ENCODE measurements at regions not wholly inside any gene's neighbourhood (a gene's known extent, or its start where the extent isn't known, plus 50 kb on each side); places are given as distances from the start of the nearest gene placed in this dataset.
"Not testable (repeated sequence)": the region's sequence is repeated elsewhere in the genome, so short reads cannot be mapped to it uniquely, and the experiment has no call there.

DNA sequence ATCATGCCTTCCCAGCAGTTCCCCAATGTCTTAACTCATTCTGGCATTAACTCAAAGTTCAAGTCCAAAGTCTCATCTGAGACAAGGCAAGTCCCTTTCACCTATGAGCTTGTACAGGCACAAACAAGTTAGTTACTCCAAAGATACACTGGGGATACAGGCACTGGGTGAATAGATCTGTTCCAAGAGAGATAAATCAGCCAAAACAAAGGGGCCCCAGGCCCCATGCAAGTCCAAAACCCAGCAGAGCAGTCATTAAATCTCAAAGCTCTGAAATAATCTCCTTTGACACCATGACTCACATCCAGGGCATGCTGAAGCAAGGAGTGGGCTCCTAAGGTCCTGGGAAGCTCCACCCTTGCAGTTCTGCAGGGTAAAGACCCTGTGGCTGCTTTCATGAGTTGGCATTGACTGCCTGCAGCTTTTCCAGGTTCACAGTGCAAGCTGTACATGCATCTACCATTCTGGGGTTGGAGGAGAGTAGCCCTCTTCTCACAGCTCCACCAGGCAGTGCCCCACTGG lies 332.2 kb upstream of the KIF2B start:
- DNase-seq (ENCODE audit: low spot score): no peak

DNA sequence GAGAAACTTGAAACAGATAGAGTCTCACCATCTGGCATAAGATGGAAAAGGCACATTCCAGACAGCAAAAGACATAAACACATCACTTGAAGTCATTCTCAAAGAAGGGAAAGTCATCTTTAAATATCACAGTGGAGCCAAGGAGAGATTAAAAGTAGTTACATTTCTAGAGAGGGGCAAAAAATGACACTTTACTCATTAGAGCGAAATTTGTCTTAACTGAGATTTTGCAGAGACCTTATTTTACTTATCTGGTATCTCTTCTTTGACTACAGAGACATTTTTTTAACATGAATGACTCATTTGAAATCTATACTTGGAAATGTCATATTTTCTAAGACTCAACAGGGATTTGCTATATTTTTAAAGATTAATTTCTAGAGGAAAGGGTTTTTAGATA lies 339.0 kb upstream of the KIF2B start:
- DNase-seq (ENCODE audit: low spot score): no peak

DNA sequence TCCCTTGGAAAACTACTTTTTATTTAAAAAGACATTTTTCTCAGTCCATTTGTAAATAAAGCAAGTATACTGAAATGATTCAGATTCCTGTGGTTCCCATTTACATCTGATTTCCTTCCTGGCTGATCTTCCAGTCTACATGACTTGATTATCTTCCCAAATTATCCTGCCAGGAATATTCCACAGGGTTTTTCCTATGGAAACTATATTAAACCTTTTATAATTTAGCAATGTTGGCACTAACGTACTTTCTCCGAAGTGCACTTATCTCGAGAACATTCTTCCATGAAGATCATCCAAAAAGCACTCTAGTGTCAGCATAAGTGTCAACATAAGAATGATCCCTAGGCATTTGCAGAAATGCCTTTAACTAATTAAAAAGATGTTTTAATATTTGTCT lies 347.7 kb upstream of the KIF2B start:
- DNase-seq (ENCODE audit: low spot score): no peak

DNA sequence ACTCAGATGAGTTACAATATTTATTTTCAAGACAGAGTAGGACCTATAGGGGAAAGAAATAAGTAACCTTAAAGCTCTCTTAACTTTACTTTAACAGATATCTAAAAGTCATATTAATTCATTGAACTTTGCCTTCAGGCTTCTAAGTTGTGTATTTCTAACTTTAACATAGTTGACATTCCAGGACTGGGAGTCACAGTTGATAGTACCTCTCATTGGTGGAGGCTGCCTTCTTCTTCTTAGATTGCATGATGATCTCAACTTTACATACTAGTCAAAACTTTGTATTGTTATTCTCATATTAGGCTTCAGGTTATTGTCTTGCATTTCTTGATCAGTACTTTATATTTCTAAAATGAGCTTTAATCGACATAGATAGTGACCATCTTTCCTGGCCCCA lies 350.1 kb upstream of the KIF2B start:
- no peak for DNase-seq (ENCODE audit: low spot score)

DNA sequence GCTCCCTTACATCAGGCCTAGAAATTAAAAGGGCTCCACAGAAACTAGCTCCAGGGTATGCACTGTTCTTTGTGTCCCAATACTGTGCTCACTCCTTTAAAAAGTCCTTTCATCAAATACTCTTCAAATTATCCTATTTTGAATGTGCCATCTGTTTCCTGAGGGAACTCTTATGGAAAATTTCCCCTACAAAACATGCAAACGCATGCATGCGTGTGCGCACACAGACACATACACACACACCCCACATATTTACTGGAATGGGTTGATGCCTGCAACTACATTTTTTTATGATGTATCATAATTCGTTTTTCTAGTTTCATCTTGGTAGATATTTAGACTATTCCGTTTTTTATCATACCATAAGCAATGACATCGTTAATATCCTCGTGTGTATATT lies 351.2 kb upstream of the KIF2B start:
- no peak for DNase-seq (ENCODE audit: low spot score)

DNA sequence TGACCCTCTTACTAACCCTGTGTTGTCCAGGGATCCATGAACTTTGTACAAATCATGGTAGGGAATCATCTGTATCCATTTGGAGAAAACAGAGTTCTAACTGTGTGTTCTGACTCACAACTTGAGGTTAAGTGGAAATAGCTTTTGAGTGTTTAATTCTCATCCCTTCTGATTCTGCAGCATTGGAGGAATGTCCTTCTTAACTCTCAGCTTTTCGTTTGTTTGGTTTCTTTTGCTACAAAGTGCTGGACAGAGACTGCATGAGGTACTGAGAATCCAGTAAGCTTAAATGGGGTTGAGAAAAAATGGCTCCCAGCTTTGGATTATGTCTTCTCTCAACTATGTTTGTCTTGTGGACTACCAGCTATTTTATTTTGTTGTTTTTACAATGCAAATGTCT lies 352.1 kb upstream of the KIF2B start:
- DNase-seq (ENCODE audit: low spot score): no peak

DNA sequence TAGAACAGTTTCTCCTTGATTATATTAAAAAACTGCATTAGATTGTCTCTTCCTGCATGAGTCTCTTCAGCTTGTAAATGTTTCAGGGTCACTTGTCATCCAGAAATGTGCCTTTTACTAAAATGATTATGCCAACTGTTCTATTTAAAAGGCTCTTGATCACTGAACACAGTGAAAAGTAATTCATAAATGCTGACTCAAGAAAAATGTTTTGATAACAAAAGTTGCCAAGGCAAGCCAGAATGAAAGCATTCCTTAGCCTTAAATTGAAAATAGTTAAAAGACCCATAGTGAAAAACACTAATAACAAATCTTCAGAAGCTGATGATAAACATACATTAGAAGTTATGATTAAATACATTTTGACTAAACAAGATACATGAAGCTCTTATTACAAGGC lies 356.0 kb upstream of the KIF2B start:
- no peak for DNase-seq (ENCODE audit: low spot score)

DNA sequence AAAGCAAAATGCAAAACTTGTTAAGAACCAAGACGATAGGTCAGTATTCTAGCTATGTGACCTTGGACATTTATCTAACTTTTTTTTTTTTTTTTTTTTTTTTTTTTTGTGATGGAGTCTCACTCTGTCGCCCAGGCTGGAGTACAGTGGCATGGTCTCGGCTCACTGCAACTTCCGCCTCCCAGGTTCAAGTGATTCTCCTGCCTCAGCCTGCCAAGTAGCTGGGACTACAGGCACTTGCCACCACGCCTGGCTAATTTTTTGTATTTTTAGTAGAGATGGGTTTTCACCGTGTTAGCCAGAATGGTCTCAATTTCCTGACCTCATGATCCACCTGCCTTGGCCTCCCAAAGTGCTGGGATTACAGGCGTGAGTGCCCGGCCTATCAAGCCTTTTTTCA lies 358.3 kb upstream of the KIF2B start:
- DNase-seq (ENCODE audit: low spot score): not testable (repeated sequence)

DNA sequence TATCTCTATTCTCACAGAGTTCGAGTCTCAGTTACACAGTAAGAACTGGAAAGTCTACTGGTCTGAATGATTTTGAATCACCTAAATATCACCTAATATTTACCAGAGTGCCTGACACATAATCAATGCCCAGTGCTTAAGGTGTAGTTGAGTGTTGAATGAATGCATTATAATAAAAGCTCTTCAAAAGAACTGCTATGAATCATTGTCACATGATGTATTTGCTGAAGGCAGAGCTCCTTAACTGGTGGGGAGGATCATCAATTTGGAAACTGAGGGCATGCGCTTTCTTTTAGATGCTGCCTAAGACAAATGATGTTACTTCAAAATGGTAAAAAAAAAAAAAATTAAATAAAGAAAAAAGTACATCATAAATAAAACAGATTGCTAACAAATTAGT lies 359.4 kb upstream of the KIF2B start:
- DNase-seq (ENCODE audit: low spot score): no peak

DNA sequence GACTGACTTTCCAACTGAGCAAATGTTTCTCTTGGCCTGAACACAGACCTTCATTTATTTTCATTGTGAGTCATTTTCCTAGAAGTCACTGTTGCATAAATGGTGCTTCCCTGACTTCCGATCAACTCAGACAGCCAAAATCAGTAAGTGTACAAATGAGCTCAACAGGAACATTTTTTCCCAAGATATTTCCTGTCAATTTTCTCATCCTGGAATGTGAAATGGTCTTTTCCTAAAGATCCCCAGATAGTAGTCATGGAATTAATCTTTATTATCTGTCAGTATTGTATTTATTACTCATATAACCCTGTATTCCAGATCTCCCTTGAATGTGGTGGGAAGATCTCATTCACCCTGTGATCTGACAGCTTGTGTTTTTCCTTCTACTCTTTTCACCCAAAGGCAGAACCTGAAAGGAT lies 360.3 kb upstream of the KIF2B start:
- DNase-seq (ENCODE audit: low spot score): no peak

DNA sequence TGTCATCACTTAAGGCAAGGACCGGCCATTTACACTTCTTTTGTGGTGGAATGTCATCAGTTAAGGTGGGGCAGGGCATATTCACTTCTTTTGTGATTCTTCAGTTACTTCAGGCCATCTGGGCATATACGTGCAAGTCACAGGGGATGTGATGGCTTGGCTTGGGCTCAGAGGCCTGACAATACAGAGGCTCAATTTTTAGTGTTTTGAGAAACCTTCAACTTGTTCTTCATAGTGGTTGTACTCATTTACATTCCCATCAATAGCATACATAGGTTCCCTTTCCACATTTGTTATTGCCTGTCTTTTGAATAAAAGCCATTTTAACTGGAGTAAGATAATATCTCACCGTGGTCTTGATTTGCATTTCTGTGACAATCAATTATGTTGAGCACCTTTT lies 366.8 kb upstream of the KIF2B start:
- not testable (repeated sequence) for DNase-seq (ENCODE audit: low spot score)

DNA sequence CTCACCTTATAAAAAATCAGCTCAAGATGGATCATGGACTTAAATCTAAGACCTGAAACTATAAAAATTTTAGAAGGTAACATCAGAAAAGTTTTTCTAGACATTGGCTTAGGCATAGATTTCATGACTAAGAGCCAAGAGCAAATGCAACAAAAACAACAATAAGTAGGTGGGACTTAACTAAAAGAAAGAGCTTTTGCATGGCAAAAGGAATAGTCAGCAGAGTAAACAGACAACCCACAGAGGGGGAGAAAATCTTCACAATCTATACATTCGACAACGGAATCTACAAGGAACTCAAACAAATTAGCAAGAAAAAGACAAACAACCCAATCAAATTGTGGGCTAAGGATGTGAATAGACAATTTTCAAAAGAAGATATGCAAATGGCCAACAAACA lies 368.4 kb upstream of the KIF2B start:
- no peak for DNase-seq (ENCODE audit: low spot score)

DNA sequence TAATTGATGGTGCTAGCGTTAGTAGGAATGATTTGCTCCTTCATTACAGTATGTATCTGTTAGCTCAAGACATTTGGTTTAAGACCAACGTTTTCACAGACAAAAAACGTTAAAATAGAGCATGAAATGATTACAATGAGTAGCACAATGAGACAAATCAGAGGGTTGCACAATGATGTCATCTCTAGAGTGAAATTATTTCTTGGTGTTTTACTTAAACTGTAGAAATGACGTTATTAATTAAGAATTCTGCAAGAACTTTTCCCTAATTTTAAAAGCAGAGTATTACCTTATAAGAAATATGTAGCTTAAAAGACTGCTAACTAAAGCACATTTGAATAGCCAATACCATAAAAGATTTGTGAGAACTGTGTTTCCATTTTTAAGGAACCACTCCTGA lies 373.4 kb upstream of the KIF2B start:
- no peak for DNase-seq (ENCODE audit: low spot score)

DNA sequence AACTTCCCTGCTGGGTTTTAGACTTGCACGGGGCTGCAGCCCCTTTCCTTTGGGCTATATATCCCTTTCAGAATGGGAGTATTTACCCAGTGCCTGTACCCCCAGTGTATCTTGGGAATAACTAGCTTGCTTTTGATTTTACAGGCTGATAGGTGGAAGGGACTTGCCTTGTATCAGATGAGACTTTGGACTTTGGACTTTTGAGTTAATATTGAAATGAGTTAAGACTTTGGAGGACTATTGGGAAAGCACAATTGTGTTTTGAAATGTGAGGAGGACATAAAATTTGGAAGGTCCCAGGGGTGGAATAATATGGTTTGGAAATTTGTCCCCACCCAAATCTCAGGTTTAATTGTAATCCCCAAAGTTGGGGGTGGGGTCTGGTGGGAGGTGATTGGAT lies 393.8 kb upstream of the KIF2B start:
- no peak for DNase-seq (ENCODE audit: low spot score)

DNA sequence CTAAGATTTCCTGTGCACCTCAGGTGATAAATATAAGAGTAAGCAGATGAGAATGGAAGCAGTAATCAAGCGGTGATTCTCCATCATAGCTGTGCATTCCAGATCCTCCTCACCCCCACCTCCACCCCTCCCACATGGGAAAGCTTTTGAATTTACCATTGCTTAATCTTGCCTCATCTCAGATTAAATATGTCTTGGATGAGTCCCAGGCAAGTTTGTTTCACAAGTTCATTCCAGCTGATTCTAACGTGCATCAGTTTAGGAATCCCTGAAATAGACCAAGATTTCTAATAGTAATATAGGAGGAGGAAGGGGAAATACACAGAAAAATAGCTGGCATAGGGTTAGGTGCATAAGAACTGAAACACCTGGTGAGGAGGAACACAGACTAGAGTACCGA lies 396.2 kb upstream of the KIF2B start:
- DNase-seq (ENCODE audit: low spot score): no peak

DNA sequence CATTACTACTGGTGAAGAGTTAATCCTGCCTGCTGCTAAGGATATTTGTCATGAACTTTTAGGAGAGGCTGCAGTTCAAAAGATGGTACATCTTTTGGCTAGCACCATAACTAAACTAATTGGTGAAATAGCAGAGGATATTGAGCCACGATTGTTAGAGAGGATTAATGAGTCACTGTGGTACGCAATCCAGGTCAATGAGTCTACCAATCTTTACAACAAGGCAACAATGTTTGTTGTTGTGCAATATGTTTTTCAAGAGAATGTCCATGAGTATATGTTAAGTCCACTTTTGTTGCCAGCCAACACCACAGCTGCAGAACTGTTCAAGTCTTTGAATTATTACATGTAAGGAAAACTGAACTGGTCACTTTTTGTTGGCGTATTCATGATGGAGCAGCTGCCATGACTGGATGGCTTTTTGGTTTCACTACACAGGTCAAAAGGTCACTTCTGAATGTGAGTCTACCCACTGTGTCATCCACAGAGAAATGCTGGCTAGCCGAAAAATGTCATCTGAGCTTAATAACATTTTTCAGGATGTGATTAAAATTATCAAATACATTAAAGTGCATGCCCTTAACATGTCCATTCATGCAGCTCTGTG lies 402.6 kb upstream of the KIF2B start:
- no peak for DNase-seq (ENCODE audit: low spot score)

DNA sequence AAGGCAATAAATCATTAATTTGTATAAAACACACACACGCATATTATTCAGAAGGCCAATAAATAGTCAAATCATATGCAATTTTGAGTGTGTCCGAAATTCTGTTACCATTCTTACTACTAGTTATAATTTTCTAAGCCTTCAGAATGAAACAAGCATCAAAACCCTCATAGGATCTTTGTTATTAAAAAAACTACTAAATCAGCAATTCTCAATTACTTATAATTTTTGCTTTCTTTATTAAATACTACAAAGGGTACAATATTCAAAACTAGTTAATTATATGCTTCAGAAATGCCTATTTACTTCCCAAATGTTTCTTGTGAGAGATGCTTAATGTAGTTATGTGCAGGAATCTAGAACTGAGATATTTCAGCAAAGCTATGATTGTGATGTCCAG lies 413.1 kb upstream of the KIF2B start:
- DNase-seq (ENCODE audit: low spot score): no peak

DNA sequence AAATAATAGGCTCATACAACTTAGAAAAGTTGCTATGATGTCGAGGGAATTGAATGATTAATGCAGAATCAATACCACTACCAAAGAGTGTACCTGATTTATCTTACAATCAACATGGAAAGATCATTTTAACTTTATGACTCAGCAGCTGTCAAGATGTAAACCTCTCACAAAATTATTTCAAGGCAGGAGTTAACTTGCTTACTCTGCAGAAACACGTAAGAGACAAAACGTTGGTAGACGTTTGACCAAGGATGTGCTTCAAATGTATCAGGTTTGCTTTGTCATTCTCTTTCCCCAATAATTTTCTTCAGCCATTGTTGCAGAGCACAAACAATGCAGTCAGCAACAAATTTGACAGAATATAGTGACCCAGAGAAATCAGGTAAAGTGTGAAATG lies 415.8 kb upstream of the KIF2B start:
- no peak for DNase-seq (ENCODE audit: low spot score)

DNA sequence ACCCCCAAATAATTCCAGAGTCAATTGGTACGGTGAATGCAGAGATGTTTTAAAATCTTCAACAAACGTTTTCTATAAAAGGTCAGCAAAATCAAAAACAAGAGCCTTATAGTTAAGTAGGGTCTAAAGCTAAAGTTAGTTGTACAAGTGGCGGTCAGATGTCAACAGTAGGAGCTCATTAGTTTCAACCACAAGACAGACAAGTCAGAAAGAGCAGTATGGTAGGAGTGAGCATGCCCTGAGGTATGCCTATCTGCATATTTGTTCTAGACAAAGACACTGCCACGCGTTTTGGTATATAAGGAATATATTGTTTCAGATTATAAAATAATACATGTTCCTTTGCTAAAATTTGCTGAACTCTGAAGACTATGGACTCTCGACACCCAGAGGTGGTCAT lies 431.5 kb upstream of the KIF2B start:
- no peak for DNase-seq (ENCODE audit: low spot score)

DNA sequence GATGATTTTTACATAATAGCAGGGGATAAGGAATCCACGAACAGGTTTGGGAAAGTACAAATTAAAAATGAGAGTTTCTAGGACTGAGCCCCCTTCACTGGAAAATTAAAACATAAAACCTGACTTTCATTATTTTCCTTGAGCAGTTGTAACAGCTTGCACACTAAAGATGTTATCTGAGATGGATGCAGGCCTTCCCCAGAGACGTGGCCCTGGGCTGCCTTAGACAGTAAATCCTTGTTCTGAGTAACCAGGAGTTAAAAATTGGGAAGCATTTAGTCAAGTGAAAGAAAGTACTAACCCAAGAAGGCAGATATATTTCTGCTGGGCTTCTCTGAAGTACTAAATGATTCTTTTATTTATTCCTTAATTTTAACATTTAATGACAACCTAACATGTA lies 432.2 kb upstream of the KIF2B start:
- no peak for DNase-seq (ENCODE audit: low spot score)

DNA sequence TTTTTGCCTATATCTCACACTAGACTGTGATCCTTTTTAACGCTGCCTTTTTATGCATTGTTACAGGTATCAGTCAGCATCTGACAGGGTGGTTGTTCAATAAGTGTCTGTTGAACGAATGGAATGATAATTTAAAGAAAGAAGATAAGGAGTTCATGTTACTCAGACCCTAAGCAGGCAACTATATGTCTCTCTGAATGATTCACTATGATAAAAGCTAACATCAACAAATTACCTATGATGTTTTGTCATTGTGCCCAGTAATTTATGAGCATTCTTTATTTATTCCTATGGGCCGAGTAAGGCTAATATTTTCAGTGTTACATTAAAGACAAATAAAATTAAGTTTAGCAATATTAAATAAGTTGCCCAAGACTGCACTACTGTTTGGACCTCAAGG lies 435.0 kb upstream of the KIF2B start:
- DNase-seq (ENCODE audit: low spot score): no peak

DNA sequence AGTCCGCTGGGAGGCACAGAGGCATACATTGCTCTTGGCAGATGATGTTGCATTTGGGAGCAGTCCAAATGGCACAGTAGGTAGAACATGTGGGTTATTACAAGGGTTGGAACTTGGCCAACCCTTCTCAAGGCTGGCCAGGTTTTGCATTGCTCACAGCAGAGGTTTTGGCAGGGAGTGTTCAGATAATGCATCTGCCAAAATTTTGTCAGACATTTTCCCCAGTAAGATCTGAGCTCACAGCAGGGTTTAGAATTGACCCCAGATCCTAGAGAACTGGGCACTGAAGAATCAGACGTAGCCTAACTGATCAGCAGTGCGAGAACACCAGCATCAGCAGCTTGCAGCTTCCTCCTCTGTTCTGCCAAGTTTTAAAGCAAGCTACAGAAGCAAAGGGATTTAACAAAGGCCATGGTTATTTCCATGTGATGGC lies 468.8 kb upstream of the KIF2B start:
- DNase-seq (ENCODE audit: low spot score): no peak

DNA sequence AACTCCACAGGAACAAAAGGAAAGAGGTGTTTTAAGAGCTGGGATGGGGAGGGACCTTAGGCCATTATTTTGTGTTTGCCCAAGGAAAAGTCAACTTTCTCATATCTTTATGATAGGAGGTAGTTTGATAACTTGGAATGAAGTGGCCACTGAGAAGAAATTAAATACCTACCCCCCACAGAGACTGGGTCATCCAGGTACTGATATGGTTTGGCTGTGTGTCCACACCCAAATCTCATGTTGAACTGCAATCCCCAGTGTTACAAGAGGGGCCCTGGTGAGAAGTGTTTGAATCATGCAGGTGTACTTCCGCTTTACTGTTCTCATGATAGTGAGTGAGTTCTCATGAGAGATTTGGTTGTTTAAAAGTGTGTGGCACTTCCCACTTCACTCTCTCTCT lies 477.9 kb upstream of the KIF2B start:
- DNase-seq (ENCODE audit: low spot score): no peak

DNA sequence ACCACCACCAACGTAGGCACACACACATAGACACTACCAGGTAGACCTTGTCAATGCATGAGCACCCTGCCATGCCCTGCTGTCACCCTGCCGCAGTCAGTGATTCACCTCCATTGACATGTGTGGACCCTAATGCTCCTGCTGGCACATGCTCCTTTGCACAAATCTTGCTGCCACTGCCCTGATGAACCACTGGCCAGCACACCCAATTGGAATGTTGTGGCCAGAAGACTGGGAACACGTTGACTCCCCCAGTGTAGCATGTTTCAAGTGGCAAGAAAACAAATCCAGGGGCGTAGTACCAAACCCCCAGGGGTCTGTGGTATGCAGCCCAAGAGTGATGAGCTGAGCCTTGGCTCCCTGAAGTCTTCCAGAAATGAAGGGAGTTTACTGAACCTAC lies 486.4 kb upstream of the KIF2B start:
- DNase-seq (ENCODE audit: low spot score): no peak

DNA sequence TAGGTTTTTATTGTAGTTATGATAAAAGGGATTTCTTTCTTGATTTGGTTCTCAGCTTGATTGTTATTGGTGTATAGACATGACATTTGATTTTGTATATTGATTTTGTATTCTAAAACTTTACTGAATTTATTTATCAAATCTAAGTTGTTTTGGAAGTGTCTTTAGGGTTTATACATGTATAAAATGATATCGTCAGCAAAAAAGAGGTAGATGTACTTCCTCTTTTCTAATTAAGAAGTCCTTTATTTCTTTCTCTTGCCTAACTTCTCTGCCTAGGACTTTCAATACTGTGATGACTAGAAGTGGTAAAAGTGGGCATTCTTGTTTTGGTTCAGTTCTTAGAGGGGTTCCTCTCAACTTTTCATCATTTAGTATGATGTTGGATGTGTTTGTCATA lies 487.3 kb upstream of the KIF2B start:
- DNase-seq (ENCODE audit: low spot score): no peak

All from RKO (cell line).